ENCODE measurements at regions not wholly inside any gene's neighbourhood (a gene's known extent, or its start where the extent isn't known, plus 50 kb on each side); places are given as distances from the start of the nearest gene placed in this dataset.
A peak's percentile ranks its signal among the peaks of the same experiment; 100 is the strongest.

GRCh38 chr14:61602003-61602732 lies 93.1 kb upstream of the HIF1A start:
- DNase-seq (no peak), ATAC-seq (peak in 1 of 2 donors; percentile 59)
- no peaks in the 10 kb centered on the region for H3K9me3 ChIP-seq
- H3K36me3 ChIP-seq, result no peaks in the 10 kb centered on the region
- intact Hi-C loops (cut with DNase I), result no loop called here
- peaks cover 7% of the 10 kb centered on the region for H3K4me1 ChIP-seq
- no peak overlapping the region for H3K27ac ChIP-seq
- no peak overlapping the region for H3K4me3 ChIP-seq
- no peak for TF ChIP-seq CTCF (IDR thresholded peaks at IDR 0.05)
- no peaks in the 10 kb centered on the region for H3K27me3 ChIP-seq (ENCODE audit: low read depth)

GRCh38 chr14:61602733-61603077 lies 92.6 kb upstream of the HIF1A start:
- no peak overlapping the region for H3K27ac ChIP-seq
- intact Hi-C loops (cut with DNase I), result no loop called here
- no peak overlapping the region for H3K4me3 ChIP-seq
- no peak for TF ChIP-seq CTCF (IDR thresholded peaks at IDR 0.05)
- no peak for DNase-seq
- ATAC-seq, result no peak
- peaks cover 7% of the 10 kb centered on the region for H3K4me1 ChIP-seq
- H3K36me3 ChIP-seq, result no peaks in the 10 kb centered on the region
- no peaks in the 10 kb centered on the region for H3K9me3 ChIP-seq
- H3K27me3 ChIP-seq (ENCODE audit: low read depth), result no peaks in the 10 kb centered on the region

- intact Hi-C loops (cut with DNase I), result no loop called here
- no peak overlapping the region for H3K4me3 ChIP-seq
- TF ChIP-seq CTCF (IDR thresholded peaks at IDR 0.05), result no peak
- no peaks in the 10 kb centered on the region for H3K27me3 ChIP-seq (ENCODE audit: low read depth)
- no peaks in the 10 kb centered on the region for H3K36me3 ChIP-seq
- no peaks in the 10 kb centered on the region for H3K9me3 ChIP-seq
- H3K27ac ChIP-seq, result no peak overlapping the region
- H3K4me1 ChIP-seq, result peaks cover 16% of the 10 kb centered on the region
- DNase-seq, result no peak
- peak in 1 of 2 donors; percentile 33 for ATAC-seq
Measured at GRCh38 chr14:61603736-61604135, 91.6 kb upstream of the HIF1A start.

GRCh38 chr14:61607570-61608244 lies 87.6 kb upstream of the HIF1A start:
- no peaks in the 10 kb centered on the region for H3K36me3 ChIP-seq
- H3K4me1 ChIP-seq, result peaks cover 23% of the 10 kb centered on the region
- intact Hi-C loops (cut with DNase I), result no loop called here
- no peak for DNase-seq
- ATAC-seq, result no peak
- no peak for TF ChIP-seq CTCF (IDR thresholded peaks at IDR 0.05)
- H3K27ac ChIP-seq, result no peak overlapping the region
- H3K9me3 ChIP-seq, result no peaks in the 10 kb centered on the region
- H3K4me3 ChIP-seq, result no peak overlapping the region
- H3K27me3 ChIP-seq (ENCODE audit: low read depth), result no peaks in the 10 kb centered on the region

- no peaks in the 10 kb centered on the region for H3K9me3 ChIP-seq
- H3K27ac ChIP-seq, result no peak overlapping the region
- H3K27me3 ChIP-seq (ENCODE audit: low read depth), result no peaks in the 10 kb centered on the region
- TF ChIP-seq CTCF (IDR thresholded peaks at IDR 0.05), result no peak
- intact Hi-C loops (cut with DNase I), result no loop called here
- no peaks in the 10 kb centered on the region for H3K36me3 ChIP-seq
- peak in 1 of 2 donors; percentile 31 for ATAC-seq
- no peak overlapping the region for H3K4me3 ChIP-seq
- H3K4me1 ChIP-seq, result peaks cover 23% of the 10 kb centered on the region
- no peak for DNase-seq
Measured at GRCh38 chr14:61608245-61609165, 86.8 kb upstream of the HIF1A start.

Measured in lower lobe of right lung (tissue), 2 donors.